ENCODE measurements at regions not wholly inside any gene's neighbourhood (a gene's known extent, or its start where the extent isn't known, plus 50 kb on each side); places are given as distances from the start of the nearest gene placed in this dataset.

DNA sequence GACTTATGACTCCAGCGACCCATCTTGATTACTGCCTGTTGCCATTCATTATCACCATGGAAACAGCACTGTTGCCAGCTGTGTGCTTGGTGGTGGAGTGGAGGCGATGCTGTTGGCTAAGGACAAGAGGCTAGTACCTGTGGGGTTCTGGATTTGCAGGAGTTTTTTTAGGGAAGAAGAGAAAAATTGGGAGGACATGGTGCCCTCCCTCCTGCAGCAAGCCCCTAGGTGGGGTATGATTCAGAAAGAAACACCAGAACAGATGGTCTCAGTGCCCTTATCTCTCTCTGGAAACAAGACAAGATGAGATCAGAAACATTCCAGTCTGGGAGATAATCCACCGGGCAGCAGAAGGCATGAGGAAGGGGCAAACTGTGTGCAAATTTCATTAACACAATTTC lies 87.8 kb upstream of the TLR4 start:
- TF ChIP-seq NANOG (IDR thresholded peaks at IDR 0.05; ENCODE audit: borderline replicate concordance) (no peak), JUNB (IDR thresholded peaks at IDR 0.05; ENCODE audit: unreplicated experiment) (no peak), ZNF331 (CRISPR knock-in tag; IDR thresholded peaks at IDR 0.05; ENCODE audit: low read depth) (no peak), EZH2 (IDR thresholded peaks at IDR 0.05; ENCODE audit: low read depth, unreplicated experiment) (no peak), ZNF114 (CRISPR knock-in tag; IDR thresholded peaks at IDR 0.05) (no peak), CREB1 (CRISPR knock-in tag; IDR thresholded peaks at IDR 0.05; ENCODE audit: low read depth) (no peak), EZH2phosphoT487 (IDR thresholded peaks at IDR 0.05; ENCODE audit: unreplicated experiment) (no peak), POLR2AphosphoS5 (IDR thresholded peaks at IDR 0.05; ENCODE audit: low read depth) (no peak), STAT1 (IDR thresholded peaks at IDR 0.05; ENCODE audit: unreplicated experiment) (no peak)
- TF ChIP-seq, protein P1, sequence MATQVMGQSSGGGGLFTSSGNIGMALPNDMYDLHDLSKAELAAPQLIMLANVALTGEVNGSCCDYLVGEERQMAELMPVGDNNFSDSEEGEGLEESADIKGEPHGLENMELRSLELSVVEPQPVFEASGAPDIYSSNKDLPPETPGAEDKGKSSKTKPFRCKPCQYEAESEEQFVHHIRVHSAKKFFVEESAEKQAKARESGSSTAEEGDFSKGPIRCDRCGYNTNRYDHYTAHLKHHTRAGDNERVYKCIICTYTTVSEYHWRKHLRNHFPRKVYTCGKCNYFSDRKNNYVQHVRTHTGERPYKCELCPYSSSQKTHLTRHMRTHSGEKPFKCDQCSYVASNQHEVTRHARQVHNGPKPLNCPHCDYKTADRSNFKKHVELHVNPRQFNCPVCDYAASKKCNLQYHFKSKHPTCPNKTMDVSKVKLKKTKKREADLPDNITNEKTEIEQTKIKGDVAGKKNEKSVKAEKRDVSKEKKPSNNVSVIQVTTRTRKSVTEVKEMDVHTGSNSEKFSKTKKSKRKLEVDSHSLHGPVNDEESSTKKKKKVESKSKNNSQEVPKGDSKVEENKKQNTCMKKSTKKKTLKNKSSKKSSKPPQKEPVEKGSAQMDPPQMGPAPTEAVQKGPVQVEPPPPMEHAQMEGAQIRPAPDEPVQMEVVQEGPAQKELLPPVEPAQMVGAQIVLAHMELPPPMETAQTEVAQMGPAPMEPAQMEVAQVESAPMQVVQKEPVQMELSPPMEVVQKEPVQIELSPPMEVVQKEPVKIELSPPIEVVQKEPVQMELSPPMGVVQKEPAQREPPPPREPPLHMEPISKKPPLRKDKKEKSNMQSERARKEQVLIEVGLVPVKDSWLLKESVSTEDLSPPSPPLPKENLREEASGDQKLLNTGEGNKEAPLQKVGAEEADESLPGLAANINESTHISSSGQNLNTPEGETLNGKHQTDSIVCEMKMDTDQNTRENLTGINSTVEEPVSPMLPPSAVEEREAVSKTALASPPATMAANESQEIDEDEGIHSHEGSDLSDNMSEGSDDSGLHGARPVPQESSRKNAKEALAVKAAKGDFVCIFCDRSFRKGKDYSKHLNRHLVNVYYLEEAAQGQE (IDR thresholded peaks at IDR 0.05; ENCODE audit: unreplicated experiment) = no peak
- TF ChIP-seq, protein P2, sequence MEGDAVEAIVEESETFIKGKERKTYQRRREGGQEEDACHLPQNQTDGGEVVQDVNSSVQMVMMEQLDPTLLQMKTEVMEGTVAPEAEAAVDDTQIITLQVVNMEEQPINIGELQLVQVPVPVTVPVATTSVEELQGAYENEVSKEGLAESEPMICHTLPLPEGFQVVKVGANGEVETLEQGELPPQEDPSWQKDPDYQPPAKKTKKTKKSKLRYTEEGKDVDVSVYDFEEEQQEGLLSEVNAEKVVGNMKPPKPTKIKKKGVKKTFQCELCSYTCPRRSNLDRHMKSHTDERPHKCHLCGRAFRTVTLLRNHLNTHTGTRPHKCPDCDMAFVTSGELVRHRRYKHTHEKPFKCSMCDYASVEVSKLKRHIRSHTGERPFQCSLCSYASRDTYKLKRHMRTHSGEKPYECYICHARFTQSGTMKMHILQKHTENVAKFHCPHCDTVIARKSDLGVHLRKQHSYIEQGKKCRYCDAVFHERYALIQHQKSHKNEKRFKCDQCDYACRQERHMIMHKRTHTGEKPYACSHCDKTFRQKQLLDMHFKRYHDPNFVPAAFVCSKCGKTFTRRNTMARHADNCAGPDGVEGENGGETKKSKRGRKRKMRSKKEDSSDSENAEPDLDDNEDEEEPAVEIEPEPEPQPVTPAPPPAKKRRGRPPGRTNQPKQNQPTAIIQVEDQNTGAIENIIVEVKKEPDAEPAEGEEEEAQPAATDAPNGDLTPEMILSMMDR (conservative IDR thresholded peaks at IDR 0.05; ENCODE audit: low read depth in 2 of 2) = no peak
- TF ChIP-seq, protein P3, sequence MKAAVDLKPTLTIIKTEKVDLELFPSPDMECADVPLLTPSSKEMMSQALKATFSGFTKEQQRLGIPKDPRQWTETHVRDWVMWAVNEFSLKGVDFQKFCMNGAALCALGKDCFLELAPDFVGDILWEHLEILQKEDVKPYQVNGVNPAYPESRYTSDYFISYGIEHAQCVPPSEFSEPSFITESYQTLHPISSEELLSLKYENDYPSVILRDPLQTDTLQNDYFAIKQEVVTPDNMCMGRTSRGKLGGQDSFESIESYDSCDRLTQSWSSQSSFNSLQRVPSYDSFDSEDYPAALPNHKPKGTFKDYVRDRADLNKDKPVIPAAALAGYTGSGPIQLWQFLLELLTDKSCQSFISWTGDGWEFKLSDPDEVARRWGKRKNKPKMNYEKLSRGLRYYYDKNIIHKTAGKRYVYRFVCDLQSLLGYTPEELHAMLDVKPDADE (IDR thresholded peaks at IDR 0.05) = no peak
- TF ChIP-seq, protein P4, sequence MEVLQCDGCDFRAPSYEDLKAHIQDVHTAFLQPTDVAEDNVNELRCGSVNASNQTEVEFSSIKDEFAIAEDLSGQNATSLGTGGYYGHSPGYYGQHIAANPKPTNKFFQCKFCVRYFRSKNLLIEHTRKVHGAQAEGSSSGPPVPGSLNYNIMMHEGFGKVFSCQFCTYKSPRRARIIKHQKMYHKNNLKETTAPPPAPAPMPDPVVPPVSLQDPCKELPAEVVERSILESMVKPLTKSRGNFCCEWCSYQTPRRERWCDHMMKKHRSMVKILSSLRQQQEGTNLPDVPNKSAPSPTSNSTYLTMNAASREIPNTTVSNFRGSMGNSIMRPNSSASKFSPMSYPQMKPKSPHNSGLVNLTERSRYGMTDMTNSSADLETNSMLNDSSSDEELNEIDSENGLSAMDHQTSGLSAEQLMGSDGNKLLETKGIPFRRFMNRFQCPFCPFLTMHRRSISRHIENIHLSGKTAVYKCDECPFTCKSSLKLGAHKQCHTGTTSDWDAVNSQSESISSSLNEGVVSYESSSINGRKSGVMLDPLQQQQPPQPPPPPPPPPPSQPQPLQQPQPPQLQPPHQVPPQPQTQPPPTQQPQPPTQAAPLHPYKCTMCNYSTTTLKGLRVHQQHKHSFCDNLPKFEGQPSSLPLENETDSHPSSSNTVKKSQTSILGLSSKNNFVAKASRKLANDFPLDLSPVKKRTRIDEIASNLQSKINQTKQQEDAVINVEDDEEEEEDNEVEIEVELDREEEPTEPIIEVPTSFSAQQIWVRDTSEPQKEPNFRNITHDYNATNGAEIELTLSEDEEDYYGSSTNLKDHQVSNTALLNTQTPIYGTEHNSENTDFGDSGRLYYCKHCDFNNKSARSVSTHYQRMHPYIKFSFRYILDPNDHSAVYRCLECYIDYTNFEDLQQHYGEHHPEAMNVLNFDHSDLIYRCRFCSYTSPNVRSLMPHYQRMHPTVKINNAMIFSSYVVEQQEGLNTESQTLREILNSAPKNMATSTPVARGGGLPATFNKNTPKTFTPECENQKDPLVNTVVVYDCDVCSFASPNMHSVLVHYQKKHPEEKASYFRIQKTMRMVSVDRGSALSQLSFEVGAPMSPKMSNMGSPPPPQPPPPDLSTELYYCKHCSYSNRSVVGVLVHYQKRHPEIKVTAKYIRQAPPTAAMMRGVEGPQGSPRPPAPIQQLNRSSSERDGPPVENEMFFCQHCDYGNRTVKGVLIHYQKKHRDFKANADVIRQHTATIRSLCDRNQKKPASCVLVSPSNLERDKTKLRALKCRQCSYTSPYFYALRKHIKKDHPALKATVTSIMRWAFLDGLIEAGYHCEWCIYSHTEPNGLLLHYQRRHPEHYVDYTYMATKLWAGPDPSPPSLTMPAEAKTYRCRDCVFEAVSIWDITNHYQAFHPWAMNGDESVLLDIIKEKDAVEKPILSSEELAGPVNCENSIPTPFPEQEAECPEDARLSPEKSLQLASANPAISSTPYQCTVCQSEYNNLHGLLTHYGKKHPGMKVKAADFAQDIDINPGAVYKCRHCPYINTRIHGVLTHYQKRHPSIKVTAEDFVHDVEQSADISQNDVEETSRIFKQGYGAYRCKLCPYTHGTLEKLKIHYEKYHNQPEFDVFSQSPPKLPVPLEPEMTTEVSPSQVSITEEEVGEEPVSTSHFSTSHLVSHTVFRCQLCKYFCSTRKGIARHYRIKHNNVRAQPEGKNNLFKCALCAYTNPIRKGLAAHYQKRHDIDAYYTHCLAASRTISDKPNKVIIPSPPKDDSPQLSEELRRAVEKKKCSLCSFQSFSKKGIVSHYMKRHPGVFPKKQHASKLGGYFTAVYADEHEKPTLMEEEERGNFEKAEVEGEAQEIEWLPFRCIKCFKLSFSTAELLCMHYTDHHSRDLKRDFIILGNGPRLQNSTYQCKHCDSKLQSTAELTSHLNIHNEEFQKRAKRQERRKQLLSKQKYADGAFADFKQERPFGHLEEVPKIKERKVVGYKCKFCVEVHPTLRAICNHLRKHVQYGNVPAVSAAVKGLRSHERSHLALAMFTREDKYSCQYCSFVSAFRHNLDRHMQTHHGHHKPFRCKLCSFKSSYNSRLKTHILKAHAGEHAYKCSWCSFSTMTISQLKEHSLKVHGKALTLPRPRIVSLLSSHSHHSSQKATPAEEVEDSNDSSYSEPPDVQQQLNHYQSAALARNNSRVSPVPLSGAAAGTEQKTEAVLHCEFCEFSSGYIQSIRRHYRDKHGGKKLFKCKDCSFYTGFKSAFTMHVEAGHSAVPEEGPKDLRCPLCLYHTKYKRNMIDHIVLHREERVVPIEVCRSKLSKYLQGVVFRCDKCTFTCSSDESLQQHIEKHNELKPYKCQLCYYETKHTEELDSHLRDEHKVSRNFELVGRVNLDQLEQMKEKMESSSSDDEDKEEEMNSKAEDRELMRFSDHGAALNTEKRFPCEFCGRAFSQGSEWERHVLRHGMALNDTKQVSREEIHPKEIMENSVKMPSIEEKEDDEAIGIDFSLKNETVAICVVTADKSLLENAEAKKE (CRISPR knock-in tag; IDR thresholded peaks at IDR 0.05) = no peak
- H3K4me1 Mint-ChIP-seq = no peaks in the 10 kb centered on the region
- Histone ChIP-seq H3K27me3 (ENCODE audit: insufficient read depth) (no peaks in the 10 kb centered on the region), H3F3A (replicated peaks; ENCODE audit: low read depth) (no peaks in the 10 kb centered on the region), H3K4me3 (no peak overlapping the region), H4K20me1 (replicated peaks; ENCODE audit: insufficient read depth) (no peaks in the 10 kb centered on the region), H3K79me2 (replicated peaks; ENCODE audit: insufficient read depth) (no peaks in the 10 kb centered on the region), H3K36me3 (ENCODE audit: insufficient read depth) (no peaks in the 10 kb centered on the region), H3K27ac (ENCODE audit: low read depth) (no peak overlapping the region), H2AFZ (no peak overlapping the region), H3K4me1 (ENCODE audit: insufficient read depth) (no peaks in the 10 kb centered on the region), H3K4me2 (no peak overlapping the region), H3K9me2 (ENCODE audit: insufficient read depth) (no peaks in the 10 kb centered on the region)
- no peak for DNase-seq (ENCODE audit: low spot score)
- peak; percentile 26; the same call in 1 of the 3 replicates for ATAC-seq
- no peaks in the 10 kb centered on the region for H3K27me3 Mint-ChIP-seq (ENCODE audit: insufficient read depth, low read depth, poor library complexity)
- H3K27ac Mint-ChIP-seq = no peak overlapping the region
- H3K9me3 Mint-ChIP-seq = no peaks in the 10 kb centered on the region
- no peak overlapping the region for H3K4me3 Mint-ChIP-seq
- H3K36me3 Mint-ChIP-seq (ENCODE audit: low read depth) = no peaks in the 10 kb centered on the region
